H1 (cell line): ENCODE measurements at regions not wholly inside any gene's neighbourhood (a gene's known extent, or its start where the extent isn't known, plus 50 kb on each side); places are given as distances from the start of the nearest gene placed in this dataset.

ENCODE experiments used
- CTCF ChIA-PET: fragments of 300-600 bp; sonication (Branson Sonifier 250); formaldehyde crosslinking; loops from one replicate; lab custom pipeline; 2021; ENCODE audit not compliant: partially characterized antibody; lab: Charles Lee
- POLR2A ChIA-PET: fragments of 300-600 bp; sonication (Branson Sonifier 250); formaldehyde crosslinking; loops from one replicate; lab custom pipeline; 2021; ENCODE audit warnings: inconsistent platforms; ENCODE audit not compliant: partially characterized antibody; lab: Charles Lee
- DNase-seq, 2 experiments: peaks; one replicate each; pipeline versions ENCODE4 v3.0.0 to v3.0.0-alpha.2; 2010 to 2022; ENCODE audit warnings: low spot score in 2 of 2, low read depth in 1 of 2, mixed read lengths in 1 of 2
- FAIRE-seq: peaks from 2 replicates; lab custom pipeline; 2011; peaks lifted over from hg19 to GRCh38; lab: Jason Lieb, UNC
- H2AFZ ChIP-seq: 2 replicates; pipeline ENCODE4 v1.8.1; 2012; ENCODE audit warnings: low read length, inconsistent platforms
- H2AK5ac ChIP-seq: 2 replicates; pipeline ENCODE4 v1.6.1; 2013; ENCODE audit warnings: low read depth, low read length
- H2BK120ac ChIP-seq: replicated peaks from 2 replicates; pipeline ENCODE3; 2013; ENCODE audit warnings: low read depth, low read length, inconsistent platforms
- H2BK12ac ChIP-seq: 2 replicates; pipeline ENCODE4 v1.6.1; 2013; ENCODE audit warnings: low read depth, low read length
- H2BK15ac ChIP-seq: 2 replicates; pipeline ENCODE4 v1.6.1; 2013; ENCODE audit warnings: low read length
- H2BK20ac ChIP-seq: 2 replicates; pipeline ENCODE4 v1.6.1; 2013; ENCODE audit warnings: low read length
- H2BK5ac ChIP-seq: 2 replicates; pipeline ENCODE4 v1.6.1; 2013; ENCODE audit warnings: low read depth, low read length
- H3K14ac ChIP-seq: 2 replicates; pipeline ENCODE4 v1.6.1; 2013; ENCODE audit warnings: inconsistent platforms; ENCODE audit not compliant: insufficient read length
- H3K18ac ChIP-seq: 2 replicates; pipeline ENCODE4 v1.6.1; 2013; ENCODE audit warnings: low read length; ENCODE audit errors: extremely low read depth
- H3K23ac ChIP-seq: 2 replicates; pipeline ENCODE4 v1.6.1; 2013; ENCODE audit warnings: inconsistent platforms; ENCODE audit not compliant: insufficient read length
- H3K23me2 ChIP-seq: 2 replicates; pipeline ENCODE4 v1.6.1; 2013; ENCODE audit warnings: low read depth, low read length
- H3K27ac ChIP-seq: 2 replicates; pipeline ENCODE4 v1.6.1; 2011; ENCODE audit warnings: low read depth, low read length, inconsistent platforms
- H3K27me3 ChIP-seq, 4 experiments: replicated peaks in 1 of 4; 1 replicate in 1 of 4; 2 replicates in 3 of 4; pipeline versions ENCODE4 v1.6.1 to v1.8.1; 2011 to 2013; ENCODE audit warnings: low read length in 3 of 4, mild to moderate bottlenecking in 3 of 4, inconsistent platforms in 2 of 4, mixed read lengths in 2 of 4, moderate library complexity in 1 of 4; ENCODE audit not compliant: control insufficient read depth in 3 of 4, insufficient read depth in 3 of 4; ENCODE audit errors: extremely low read depth in 1 of 4
- H3K36me3 ChIP-seq, 4 experiments: 2 replicates each; pipeline versions ENCODE4 v1.6.1 to v1.8.1; 2011 to 2013; ENCODE audit warnings: mild to moderate bottlenecking in 4 of 4, low read length in 3 of 4, moderate library complexity in 2 of 4, control low read depth in 1 of 4, inconsistent platforms in 1 of 4; ENCODE audit not compliant: insufficient read depth in 4 of 4, control insufficient read depth in 2 of 4
- H3K4ac ChIP-seq: replicated peaks from 2 replicates; pipeline ENCODE3; 2013; ENCODE audit warnings: low read length, low read depth, mixed read lengths, inconsistent platforms; ENCODE audit not compliant: insufficient read length
- H3K4me1 ChIP-seq, 4 experiments: replicated peaks in 1 of 4; 1 replicate in 1 of 4; 2 replicates in 3 of 4; pipeline versions ENCODE4 v1.6.1 to v1.8.1; 2011 to 2013; ENCODE audit warnings: low read length in 3 of 4, inconsistent platforms in 2 of 4, mixed read lengths in 1 of 4; ENCODE audit not compliant: insufficient read depth in 4 of 4, control insufficient read depth in 3 of 4
- H3K4me2 ChIP-seq, 2 experiments: 2 replicates each; pipeline versions ENCODE4 v1.6.1 to v1.8.1; 2011 to 2013; ENCODE audit warnings: low read depth in 2 of 2, low read length in 2 of 2, control low read depth in 1 of 2, inconsistent platforms in 1 of 2, mild to moderate bottlenecking in 1 of 2; ENCODE audit not compliant: insufficient read depth in 1 of 2
- H3K4me3 ChIP-seq, 4 experiments: fragments of 200-600, 300-600 bp in 1 of 4; sonication (generic), shearing (Covaris generic), sonication (Bioruptor Twin) in 1 of 4; 2 replicates each; pipeline versions ENCODE4 v1.5.1 to v1.8.1; 2011 to 2016; ENCODE audit warnings: low read length in 4 of 4, low read depth in 3 of 4, control low read depth in 2 of 4, inconsistent platforms in 2 of 4, mild to moderate bottlenecking in 2 of 4, mixed read lengths in 1 of 4, moderate library complexity in 1 of 4; ENCODE audit not compliant: insufficient read depth in 2 of 4; ENCODE audit errors: extremely low read depth in 1 of 4
- H3K56ac ChIP-seq: replicated peaks from 2 replicates; pipeline ENCODE3; 2013; ENCODE audit warnings: low read depth, mild to moderate bottlenecking, mixed read lengths, low read length, inconsistent platforms; ENCODE audit not compliant: insufficient read length
- H3K79me1 ChIP-seq: 2 replicates; pipeline ENCODE4 v1.6.1; 2013; ENCODE audit warnings: low read depth, low read length, control low read depth
- H3K79me2 ChIP-seq, 2 experiments: 2 replicates each; pipeline versions ENCODE4 v1.6.1 to v1.8.1; 2012 to 2013; ENCODE audit warnings: low read length in 2 of 2, mild to moderate bottlenecking in 2 of 2, inconsistent platforms in 1 of 2; ENCODE audit not compliant: insufficient read depth in 2 of 2, control insufficient read depth in 1 of 2
- H3K9ac ChIP-seq, 4 experiments: replicated peaks in 1 of 4; 1 replicate in 1 of 4; 2 replicates in 3 of 4; pipeline versions ENCODE4 v1.6.1 to v1.8.1; 2011 to 2013; ENCODE audit warnings: low read depth in 3 of 4, low read length in 3 of 4, control low read depth in 2 of 4, mild to moderate bottlenecking in 2 of 4, moderate library complexity in 2 of 4, inconsistent platforms in 1 of 4; ENCODE audit errors: extremely low read depth in 1 of 4
- H3K9me3 ChIP-seq, 2 experiments: 2 replicates each; pipeline versions ENCODE4 v1.6.1 to v1.8.1; 2012 to 2013; ENCODE audit warnings: mild to moderate bottlenecking in 2 of 2, moderate library complexity in 2 of 2, control low read depth in 1 of 2, inconsistent platforms in 1 of 2, low read depth in 1 of 2, low read length in 1 of 2, mixed read lengths in 1 of 2; ENCODE audit not compliant: insufficient read depth in 2 of 2
- H4K20me1 ChIP-seq, 2 experiments: replicated peaks in 1 of 2; 2 replicates each; pipeline versions ENCODE3 to v1.8.1; 2011 to 2013; ENCODE audit warnings: inconsistent platforms in 2 of 2, low read length in 2 of 2, mild to moderate bottlenecking in 1 of 2; ENCODE audit not compliant: insufficient read depth in 2 of 2, control insufficient read depth in 1 of 2
- H4K5ac ChIP-seq: 2 replicates; pipeline ENCODE4 v1.6.1; 2013; ENCODE audit warnings: low read length, low read depth, mixed read lengths, inconsistent platforms; ENCODE audit not compliant: insufficient read length
- H4K8ac ChIP-seq: 2 replicates; pipeline ENCODE4 v1.8.0; 2013; ENCODE audit warnings: mild to moderate bottlenecking, moderate library complexity, low read length, inconsistent platforms; ENCODE audit not compliant: insufficient read depth; ENCODE audit errors: extremely low read depth
- H4K91ac ChIP-seq: replicated peaks from 2 replicates; pipeline ENCODE3; 2013; ENCODE audit warnings: low read length, mixed read lengths, inconsistent platforms; ENCODE audit not compliant: insufficient read length
- CBX8 ChIP-seq: fragments of 300-800, 300-1000 bp; sonication (generic); IDR thresholded peaks from 2 replicates; pipeline ENCODE4 v1.7.1; 2016; ENCODE audit warnings: low read depth, low read length, borderline replicate concordance
- HDAC6 ChIP-seq: IDR thresholded peaks from one replicate; pipeline ENCODE4 v1.7.1; 2012; ENCODE audit warnings: low read depth, mild to moderate bottlenecking, inconsistent platforms, low read length, moderate library complexity
- RFX5 ChIP-seq: IDR thresholded peaks from 2 replicates; pipeline ENCODE4 v1.6.1; 2011; ENCODE audit warnings: low read depth, low read length, improper control_type of control experiment, borderline replicate concordance
- SP1 ChIP-seq: IDR thresholded peaks from 2 replicates; pipeline ENCODE4 v1.6.1; 2011; ENCODE audit warnings: low read depth, low read length
- TBP ChIP-seq: IDR thresholded peaks from 2 replicates; pipeline ENCODE4 v1.6.1; 2011; ENCODE audit warnings: low read depth, low read length, improper control_type of control experiment
- WGBS, 2 experiments: shearing (Covaris generic) in 1 of 2; methylation state at CpG; one replicate each; pipeline versions ENCODE4 v1.1.6 to v1.1.7; 2013 to 2015; ENCODE audit warnings: low lambda C conversion rate in 2 of 2, mixed read lengths in 2 of 2, inconsistent platforms in 1 of 2, low coverage in 1 of 2, missing lambda C conversion rate in 1 of 2; ENCODE audit not compliant: insufficient replicate concordance in 2 of 2, insufficient coverage in 1 of 2, insufficient read length in 1 of 2; ENCODE audit errors: extremely low coverage in 1 of 2, missing lambda C conversion rate in 1 of 2; 5-methylcytosine and 5-hydroxymethylcytosine counted together

GRCh38 chr14:26738571-26738970, 140.7 kb upstream of the NOVA1 start:
- Histone ChIP-seq H2BK12ac (no peak overlapping the region), H3K14ac (no peak overlapping the region), H3K23ac (no peak overlapping the region), H3K27me3 (no peaks in the 10 kb centered on the region), H3K9ac (no peak overlapping the region), H3K4me3 (no peak overlapping the region), H3K4me2 (no peak overlapping the region), H4K91ac (no peak overlapping the region), H3K56ac (no peak overlapping the region), H4K8ac (no peak overlapping the region), H3K79me1 (no peaks in the 10 kb centered on the region), H2BK5ac (no peak overlapping the region), H2BK15ac (no peak overlapping the region), H3K27ac (no peak overlapping the region), H3K9me3 (no peaks in the 10 kb centered on the region), H3K4ac (no peak overlapping the region), H3K36me3 (no peaks in the 10 kb centered on the region), H3K4me1 (no peaks in the 10 kb centered on the region), H2BK20ac (no peak overlapping the region), H2AK5ac (no peak overlapping the region), H3K79me2 (no peaks in the 10 kb centered on the region), H3K23me2 (no peaks in the 10 kb centered on the region), H4K20me1 (no peaks in the 10 kb centered on the region), H4K5ac (no peak overlapping the region), H2BK120ac (no peak overlapping the region), H3K18ac (no peak overlapping the region), H2AFZ (no peak overlapping the region)
- ChIA-PET CTCF (interaction anchor here (0.6 kb wide), 1 partner anchor 59 kb away, joined by 3 read pairs; no protein-coding TSS in a partner anchor), POLR2A (no interaction called here)
- WGBS, 2 experiments, result 88% methylated on average over 3 of the region's 3 CpGs; no CpG with 5 or more reads in 1 of the 2 experiments
- FAIRE-seq (no peak), DNase-seq (no peak)
- TF ChIP-seq SP1 (no peak), RFX5 (no peak), HDAC6 (no peak), CBX8 (no peak), TBP (no peak)
